ENCODE measurements at regions not wholly inside any gene's neighbourhood (a gene's known extent, or its start where the extent isn't known, plus 50 kb on each side); places are given as distances from the start of the nearest gene placed in this dataset.
"Not testable (repeated sequence)": the region's sequence is repeated elsewhere in the genome, so short reads cannot be mapped to it uniquely, and the experiment has no call there.

- no peak for DNase-seq (ENCODE audit: extremely low read depth in 1 of 11, low read depth in 9 of 11, low spot score in 4 of 11)
Observed at GRCh38 chr18:60228609-60229595, 143.7 kb downstream of the MC4R start.

GRCh38 chr18:60215432-60215831 is 157.1 kb downstream of the MC4R start:
- no peak for DNase-seq (ENCODE audit: extremely low read depth in 1 of 11, low read depth in 9 of 11, low spot score in 4 of 11)

- DNase-seq (ENCODE audit: extremely low read depth in 1 of 11, low read depth in 9 of 11, low spot score in 4 of 11) = no peak
Observed at GRCh38 chr18:60209042-60209441, 163.5 kb downstream of the MC4R start.

GRCh38 chr18:60202708-60203107 is 169.9 kb downstream of the MC4R start:
- DNase-seq (ENCODE audit: extremely low read depth in 1 of 11, low read depth in 9 of 11, low spot score in 4 of 11) = no peak

- DNase-seq (ENCODE audit: extremely low read depth in 1 of 11, low read depth in 9 of 11, low spot score in 4 of 11) = no peak
Observed at GRCh38 chr18:60200558-60200957, 172.0 kb downstream of the MC4R start.

GRCh38 chr18:60199505-60199904 is 173.1 kb downstream of the MC4R start:
- DNase-seq (ENCODE audit: extremely low read depth in 1 of 11, low read depth in 9 of 11, low spot score in 4 of 11) = no peak

- DNase-seq (ENCODE audit: extremely low read depth in 1 of 11, low read depth in 9 of 11, low spot score in 4 of 11) = peak in 9 of 11 donors; percentile 6 to 22 (median 13)
Observed at GRCh38 chr18:60197671-60198462, 174.7 kb downstream of the MC4R start.

- DNase-seq (ENCODE audit: extremely low read depth in 1 of 11, low read depth in 9 of 11, low spot score in 4 of 11) = no peak
Observed at GRCh38 chr18:60196836-60197606, 175.6 kb downstream of the MC4R start.

GRCh38 chr18:60193780-60194179 is 178.8 kb downstream of the MC4R start:
- DNase-seq (ENCODE audit: extremely low read depth in 1 of 11, low read depth in 9 of 11, low spot score in 4 of 11) = no peak

GRCh38 chr18:60191926-60192325 is 180.6 kb downstream of the MC4R start:
- DNase-seq (ENCODE audit: extremely low read depth in 1 of 11, low read depth in 9 of 11, low spot score in 4 of 11) = no peak

GRCh38 chr18:60189856-60190255 is 182.7 kb downstream of the MC4R start:
- no peak for DNase-seq (ENCODE audit: extremely low read depth in 1 of 11, low read depth in 9 of 11, low spot score in 4 of 11)

GRCh38 chr18:60188958-60189357 is 183.6 kb downstream of the MC4R start:
- no peak for DNase-seq (ENCODE audit: extremely low read depth in 1 of 11, low read depth in 9 of 11, low spot score in 4 of 11)

- no peak for DNase-seq (ENCODE audit: extremely low read depth in 1 of 11, low read depth in 9 of 11, low spot score in 4 of 11)
Observed at GRCh38 chr18:60182223-60182622, 190.4 kb downstream of the MC4R start.

GRCh38 chr18:60180671-60181070 is 191.9 kb downstream of the MC4R start:
- DNase-seq (ENCODE audit: extremely low read depth in 1 of 11, low read depth in 9 of 11, low spot score in 4 of 11) = no peak

- not testable (repeated sequence) for DNase-seq (ENCODE audit: extremely low read depth in 1 of 11, low read depth in 9 of 11, low spot score in 4 of 11)
Observed at GRCh38 chr18:60178224-60178623, 194.4 kb downstream of the MC4R start.

- DNase-seq (ENCODE audit: extremely low read depth in 1 of 11, low read depth in 9 of 11, low spot score in 4 of 11) = no peak
Observed at GRCh38 chr18:60176259-60176658, 196.3 kb downstream of the MC4R start.

- no peak for DNase-seq (ENCODE audit: extremely low read depth in 1 of 11, low read depth in 9 of 11, low spot score in 4 of 11)
Observed at GRCh38 chr18:60174832-60175231, 197.7 kb downstream of the MC4R start.

- DNase-seq (ENCODE audit: extremely low read depth in 1 of 11, low read depth in 9 of 11, low spot score in 4 of 11) = no peak
Observed at GRCh38 chr18:60172030-60172429, 200.5 kb downstream of the MC4R start.

GRCh38 chr18:60163622-60164021 is 209.0 kb downstream of the MC4R start:
- no peak for DNase-seq (ENCODE audit: extremely low read depth in 1 of 11, low read depth in 9 of 11, low spot score in 4 of 11)

All from renal cortex interstitium (tissue), 11 donors.